SK-N-SH treated with all-trans-retinoic acid at 6 μM for 48 hours (cell line): ENCODE measurements at regions not wholly inside any gene's neighbourhood (a gene's known extent, or its start where the extent isn't known, plus 50 kb on each side); places are given as distances from the start of the nearest gene placed in this dataset.
"Not testable (repeated sequence)": the region's sequence is repeated elsewhere in the genome, so short reads cannot be mapped to it uniquely, and the experiment has no call there.

Experiments
- ATAC-seq: fragments of 200-7000 bp; cut with Tn5 transposase; 3 replicates; pipeline ENCODE4 v1.9.1; 2020; ENCODE audit warnings: mild to moderate bottlenecking, moderate library complexity
- ARNTL ChIP-seq: fragments of 450-650 bp; formaldehyde crosslinking; IDR thresholded peaks from 2 replicates; pipeline ENCODE4 v1.5.0; 2020; ENCODE audit warnings: low read depth, mild to moderate bottlenecking, moderate library complexity, borderline replicate concordance
- BACH2 ChIP-seq: fragments of 250-450 bp; sonication (Bioruptor Pico); IDR thresholded peaks from 2 replicates; pipeline ENCODE4 v1.9.0; 2021; ENCODE audit warnings: mild to moderate bottlenecking, borderline replicate concordance
- CREB5 ChIP-seq: fragments of 250-450 bp; sonication (Bioruptor Pico); IDR thresholded peaks from 2 replicates; pipeline ENCODE4 v1.5.1; 2020; ENCODE audit warnings: low read depth, mild to moderate bottlenecking, moderate library complexity
- CSDC2 ChIP-seq: fragments of 250-450 bp; sonication (Bioruptor Pico); IDR thresholded peaks from 2 replicates; pipeline ENCODE4 v1.5.0; 2020; ENCODE audit warnings: mild to moderate bottlenecking, moderate library complexity
- ESRRG ChIP-seq: fragments of 250-450 bp; sonication (Bioruptor Pico); IDR thresholded peaks from 2 replicates; pipeline ENCODE4 v1.6.1; 2021; ENCODE audit warnings: mild to moderate bottlenecking
- GLIS3 ChIP-seq: fragments of 250-450 bp; sonication (Bioruptor Pico); IDR thresholded peaks from 2 replicates; pipeline ENCODE4 v1.5.0; 2020; ENCODE audit warnings: mild to moderate bottlenecking, moderate library complexity
- ISL1 ChIP-seq: fragments of 250-450 bp; sonication (Bioruptor Pico); IDR thresholded peaks from 2 replicates; pipeline ENCODE4 v2.1.2; 2022; ENCODE audit warnings: mild to moderate bottlenecking, moderate library complexity
- OSR1 ChIP-seq: fragments of 250-450 bp; sonication (Bioruptor Pico); IDR thresholded peaks from 2 replicates; pipeline ENCODE4 v1.8.0; 2022; ENCODE audit warnings: moderate library complexity, mild to moderate bottlenecking, inconsistent platforms
- PATZ1 ChIP-seq: fragments of 250-450 bp; sonication (Bioruptor Pico); IDR thresholded peaks from 2 replicates; pipeline ENCODE4 v1.8.0; 2020; ENCODE audit warnings: mild to moderate bottlenecking, moderate library complexity, borderline replicate concordance
- POU6F1 ChIP-seq: fragments of 250-450 bp; sonication (Bioruptor Pico); IDR thresholded peaks from 2 replicates; pipeline ENCODE4 v1.8.0; 2021; ENCODE audit warnings: low read depth, mild to moderate bottlenecking, moderate library complexity, borderline replicate concordance
- PPARA ChIP-seq: fragments of 250-450 bp; sonication (Bioruptor Pico); IDR thresholded peaks from 2 replicates; pipeline ENCODE4 v1.5.0; 2020; ENCODE audit warnings: mild to moderate bottlenecking, borderline replicate concordance
- SNAI2 ChIP-seq: fragments of 250-450 bp; sonication (Bioruptor Pico); IDR thresholded peaks from 2 replicates; pipeline ENCODE4 v1.5.0; 2020; ENCODE audit warnings: mild to moderate bottlenecking, moderate library complexity
- TCF4 ChIP-seq: fragments of 250-450 bp; sonication (Bioruptor Pico); IDR thresholded peaks from 2 replicates; pipeline ENCODE4 v1.8.0; 2021; ENCODE audit warnings: mild to moderate bottlenecking, moderate library complexity, borderline replicate concordance
- TOX ChIP-seq: fragments of 250-450 bp; sonication (Bioruptor Pico); IDR thresholded peaks from 2 replicates; pipeline ENCODE4 v1.8.0; 2021; ENCODE audit warnings: mild to moderate bottlenecking, moderate library complexity, borderline replicate concordance
- ZC3H10 ChIP-seq: fragments of 250-450 bp; sonication (Bioruptor Pico); IDR thresholded peaks from 2 replicates; pipeline ENCODE4 v1.5.1; 2021; ENCODE audit warnings: mild to moderate bottlenecking, moderate library complexity
- ZFP3 ChIP-seq: fragments of 250-450 bp; sonication (Bioruptor Pico); IDR thresholded peaks from 2 replicates; pipeline ENCODE4 v1.5.0; 2020; ENCODE audit warnings: mild to moderate bottlenecking, moderate library complexity
- ZFP30 ChIP-seq: fragments of 450-650 bp; formaldehyde crosslinking; IDR thresholded peaks from 2 replicates; pipeline ENCODE4 v1.5.0; 2022; ENCODE audit warnings: mild to moderate bottlenecking, moderate library complexity
- ZNF565 ChIP-seq: fragments of 450-650 bp; formaldehyde crosslinking; conservative IDR thresholded peaks from 2 replicates; pipeline ENCODE4 v1.5.0; 2020; ENCODE audit warnings: low read depth, mild to moderate bottlenecking, moderate library complexity
- ZNF8 ChIP-seq: fragments of 450-650 bp; formaldehyde crosslinking; IDR thresholded peaks from 2 replicates; pipeline ENCODE4 v1.5.0; 2020; ENCODE audit warnings: mild to moderate bottlenecking, moderate library complexity
- TF ChIP-seq, protein P1 (sequence below): fragments of 250-450 bp; sonication (Bioruptor Pico); IDR thresholded peaks from 2 replicates; pipeline ENCODE4 v1.5.1; 2021; ENCODE audit warnings: mild to moderate bottlenecking, moderate library complexity

GRCh38 chr3:144023543-144023942 is 51.9 kb downstream of the DIPK2A start:
- ATAC-seq, result not testable (repeated sequence)

- ATAC-seq, result no peak
Observed at GRCh38 chr3:144028798-144029411, 57.3 kb downstream of the DIPK2A start.

GRCh38 chr3:144029769-144030168 is 58.1 kb downstream of the DIPK2A start:
- no peak for TF ChIP-seq TCF4 (CRISPR knock-in tag)
- TF ChIP-seq ZC3H10 (CRISPR knock-in tag), result no peak
- TF ChIP-seq, protein P1, sequence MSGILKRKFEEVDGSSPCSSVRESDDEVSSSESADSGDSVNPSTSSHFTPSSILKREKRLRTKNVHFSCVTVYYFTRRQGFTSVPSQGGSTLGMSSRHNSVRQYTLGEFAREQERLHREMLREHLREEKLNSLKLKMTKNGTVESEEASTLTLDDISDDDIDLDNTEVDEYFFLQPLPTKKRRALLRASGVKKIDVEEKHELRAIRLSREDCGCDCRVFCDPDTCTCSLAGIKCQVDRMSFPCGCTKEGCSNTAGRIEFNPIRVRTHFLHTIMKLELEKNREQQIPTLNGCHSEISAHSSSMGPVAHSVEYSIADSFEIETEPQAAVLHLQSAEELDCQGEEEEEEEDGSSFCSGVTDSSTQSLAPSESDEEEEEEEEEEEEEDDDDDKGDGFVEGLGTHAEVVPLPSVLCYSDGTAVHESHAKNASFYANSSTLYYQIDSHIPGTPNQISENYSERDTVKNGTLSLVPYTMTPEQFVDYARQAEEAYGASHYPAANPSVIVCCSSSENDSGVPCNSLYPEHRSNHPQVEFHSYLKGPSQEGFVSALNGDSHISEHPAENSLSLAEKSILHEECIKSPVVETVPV (CRISPR knock-in tag), result no peak
- no peak for TF ChIP-seq TOX (CRISPR knock-in tag)
- no peak for TF ChIP-seq ZNF8 (CRISPR knock-in tag)
- TF ChIP-seq CSDC2, result no peak
- no peak for ATAC-seq

More at GRCh38 chr3:144028798-144029411, 57.3 kb downstream of the DIPK2A start:
- TF ChIP-seq ARNTL (CRISPR knock-in tag) (no peak), CSDC2 (no peak), ZNF8 (CRISPR knock-in tag) (no peak), GLIS3 (no peak)

- no peak for TF ChIP-seq ZNF8 (CRISPR knock-in tag)
- no peak for TF ChIP-seq BACH2
- no peak for TF ChIP-seq PATZ1 (CRISPR knock-in tag)
- no peak for TF ChIP-seq CSDC2
- TF ChIP-seq ISL1 (CRISPR knock-in tag), result no peak
- TF ChIP-seq TOX (CRISPR knock-in tag), result no peak
- no peak for TF ChIP-seq ZNF565 (CRISPR knock-in tag)
- no peak for TF ChIP-seq ARNTL (CRISPR knock-in tag)
- TF ChIP-seq ZFP3 (CRISPR knock-in tag), result no peak
- no peak for TF ChIP-seq ESRRG
- TF ChIP-seq GLIS3, result no peak
- no peak for TF ChIP-seq ZC3H10 (CRISPR knock-in tag)
- TF ChIP-seq OSR1, result no peak
- TF ChIP-seq CREB5, result no peak
- TF ChIP-seq, protein P1 (CRISPR knock-in tag), result no peak
- ATAC-seq, result no peak
Observed at GRCh38 chr3:144031938-144032337, 60.3 kb downstream of the DIPK2A start.

DNA sequence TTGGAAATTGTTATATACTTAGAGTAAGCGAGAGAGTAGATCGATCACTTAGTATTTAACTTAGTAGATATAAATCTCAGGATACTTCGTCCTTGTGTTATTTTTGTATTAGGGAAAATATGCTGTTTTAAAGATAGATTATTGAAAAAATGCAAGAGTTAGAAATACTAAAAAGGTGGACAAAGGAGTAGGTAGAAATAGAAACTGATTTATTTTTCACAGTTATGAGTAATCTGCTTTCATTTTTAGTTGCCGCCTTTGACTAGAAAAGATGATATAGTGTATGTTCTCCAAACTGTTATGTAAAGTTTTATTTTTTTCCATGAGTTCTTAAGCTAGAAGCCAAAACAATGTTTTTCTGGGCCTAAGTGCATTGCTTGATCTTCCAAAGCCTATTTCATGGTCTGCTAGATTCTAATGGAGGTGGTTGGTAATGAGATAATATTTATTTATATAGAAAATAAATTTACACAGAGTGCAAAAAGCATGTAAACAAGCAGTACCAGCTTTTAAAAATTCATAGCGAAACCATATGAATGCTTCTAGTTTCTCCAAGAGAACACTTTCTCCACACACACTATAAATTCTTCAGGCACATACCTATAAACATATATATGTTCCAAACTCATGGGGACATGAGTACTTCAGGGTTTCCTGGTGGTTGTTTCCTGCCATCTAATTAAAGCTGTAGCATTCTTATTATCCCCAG is 61.1 kb downstream of the DIPK2A start:
- no peak for ATAC-seq
- no peak for TF ChIP-seq ARNTL (CRISPR knock-in tag)
- TF ChIP-seq TOX (CRISPR knock-in tag), result no peak
- TF ChIP-seq PPARA, result no peak
- no peak for TF ChIP-seq ZFP30 (CRISPR knock-in tag)
- no peak for TF ChIP-seq ZNF8 (CRISPR knock-in tag)
- TF ChIP-seq ZNF565 (CRISPR knock-in tag), result no peak
- no peak for TF ChIP-seq POU6F1 (CRISPR knock-in tag)
- no peak for TF ChIP-seq TCF4 (CRISPR knock-in tag)
- TF ChIP-seq SNAI2 (CRISPR knock-in tag), result no peak
- no peak for TF ChIP-seq CREB5
- TF ChIP-seq ESRRG, result no peak
- TF ChIP-seq CSDC2, result no peak
- TF ChIP-seq ZC3H10 (CRISPR knock-in tag), result no peak
